KMS-11 (cell line): ENCODE measurements at regions not wholly inside any gene's neighbourhood (a gene's known extent, or its start where the extent isn't known, plus 50 kb on each side); places are given as distances from the start of the nearest gene placed in this dataset.

Source experiments
- H2AFZ ChIP-seq: fragments of 200-600 bp; sonication (generic); 2 replicates; pipeline ENCODE4 v1.6.1; 2016; ENCODE audit warnings: antibody characterized with exemption, mixed run types, low read depth
- H3K27ac ChIP-seq: fragments of 200-600 bp; sonication (generic); 2 replicates; pipeline ENCODE4 v1.6.1; 2016; ENCODE audit warnings: mild to moderate bottlenecking, mixed run types
- H3K27me3 ChIP-seq: fragments of 200-600 bp; sonication (generic); 2 replicates; pipeline ENCODE4 v1.6.1; 2017; ENCODE audit warnings: mild to moderate bottlenecking, low read depth, mixed run types, moderate library complexity; ENCODE audit not compliant: insufficient read depth
- H3K36me3 ChIP-seq: fragments of 200-600 bp; sonication (generic); 2 replicates; pipeline ENCODE4 v1.6.1; 2017; ENCODE audit warnings: mild to moderate bottlenecking, mixed run types; ENCODE audit not compliant: insufficient read depth
- H3K4me1 ChIP-seq: fragments of 200-600 bp; sonication (generic); 2 replicates; pipeline ENCODE4 v1.6.1; 2016; ENCODE audit warnings: mild to moderate bottlenecking, low read depth, mixed run types; ENCODE audit not compliant: poor library complexity, severe bottlenecking
- H3K4me2 ChIP-seq: fragments of 200-600 bp; sonication (generic); 2 replicates; pipeline ENCODE4 v1.7.0; 2016; ENCODE audit warnings: mild to moderate bottlenecking, mixed run types
- H3K4me3 ChIP-seq: fragments of 200-600 bp; sonication (generic); IDR thresholded peaks from 2 replicates; pipeline ENCODE4 v1.6.1; 2017; ENCODE audit warnings: low read depth, low read length, mixed read lengths; ENCODE audit not compliant: insufficient read depth
- H3K79me2 ChIP-seq: fragments of 200-600 bp; sonication (generic); 2 replicates; pipeline ENCODE4 v1.6.1; 2016; ENCODE audit warnings: low read depth, mixed run types; ENCODE audit not compliant: insufficient read depth
- H3K9ac ChIP-seq: fragments of 200-600 bp; sonication (generic); 2 replicates; pipeline ENCODE4 v1.6.1; 2016; ENCODE audit warnings: mild to moderate bottlenecking, mixed run types
- H4K20me1 ChIP-seq: fragments of 200-600 bp; sonication (generic); 2 replicates; pipeline ENCODE4 v1.6.1; 2016; ENCODE audit warnings: mild to moderate bottlenecking, mixed run types; ENCODE audit not compliant: insufficient read depth
- CTCF ChIP-seq: fragments of 200-600 bp; sonication (generic); conservative IDR thresholded peaks from 2 replicates; pipeline ENCODE4 v1.6.1; 2017; ENCODE audit warnings: low read depth, mild to moderate bottlenecking, antibody characterized with exemption, low read length, moderate library complexity, mixed read lengths

- Histone ChIP-seq H3K36me3 (no peaks in the 10 kb centered on the region), H3K9ac (no peak overlapping the region), H3K4me2 (no peak overlapping the region), H3K27ac (no peak overlapping the region), H3K27me3 (no peaks in the 10 kb centered on the region), H4K20me1 (no peaks in the 10 kb centered on the region), H2AFZ (no peak overlapping the region), H3K79me2 (no peaks in the 10 kb centered on the region), H3K4me3 (no peak overlapping the region), H3K4me1 (no peaks in the 10 kb centered on the region)
- no peak for TF ChIP-seq CTCF
These were observed 155.8 kb upstream of the LRIG1 start for GRCh38 chr3:66656609-66657008.

GRCh38 chr3:66659056-66659455, 158.2 kb upstream of the LRIG1 start:
- H3K4me3 ChIP-seq: no peak overlapping the region
- no peaks in the 10 kb centered on the region for H3K36me3 ChIP-seq
- H3K4me2 ChIP-seq: no peak overlapping the region
- no peak overlapping the region for H3K27ac ChIP-seq
- H3K27me3 ChIP-seq: no peaks in the 10 kb centered on the region
- no peak overlapping the region for H2AFZ ChIP-seq
- H3K4me1 ChIP-seq: no peaks in the 10 kb centered on the region
- no peak overlapping the region for H3K9ac ChIP-seq
- H3K79me2 ChIP-seq: no peaks in the 10 kb centered on the region
- H4K20me1 ChIP-seq: no peaks in the 10 kb centered on the region
- no peak for TF ChIP-seq CTCF

GRCh38 chr3:66661628-66662027, 160.8 kb upstream of the LRIG1 start:
- no peaks in the 10 kb centered on the region for H3K4me1 ChIP-seq
- H3K36me3 ChIP-seq: no peaks in the 10 kb centered on the region
- H3K27ac ChIP-seq: no peak overlapping the region
- no peaks in the 10 kb centered on the region for H3K27me3 ChIP-seq
- H4K20me1 ChIP-seq: no peaks in the 10 kb centered on the region
- H3K79me2 ChIP-seq: no peaks in the 10 kb centered on the region
- no peak overlapping the region for H3K4me2 ChIP-seq
- no peak overlapping the region for H3K4me3 ChIP-seq
- H3K9ac ChIP-seq: no peak overlapping the region
- no peak for TF ChIP-seq CTCF
- H2AFZ ChIP-seq: no peak overlapping the region

GRCh38 chr3:66662894-66663293, 162.1 kb upstream of the LRIG1 start:
- TF ChIP-seq CTCF: no peak
- no peak overlapping the region for H3K9ac ChIP-seq

More at GRCh38 chr3:66662894-66663293, 162.1 kb upstream of the LRIG1 start:
- Histone ChIP-seq H3K27me3 (no peaks in the 10 kb centered on the region), H3K4me3 (no peak overlapping the region), H3K36me3 (no peaks in the 10 kb centered on the region), H3K79me2 (no peaks in the 10 kb centered on the region), H3K4me2 (no peak overlapping the region), H3K4me1 (no peaks in the 10 kb centered on the region), H4K20me1 (no peaks in the 10 kb centered on the region), H2AFZ (no peak overlapping the region), H3K27ac (no peak overlapping the region)
